GM06990 (cell line): ENCODE measurements at regions not wholly inside any gene's neighbourhood (a gene's known extent, or its start where the extent isn't known, plus 50 kb on each side); places are given as distances from the start of the nearest gene placed in this dataset.

Experiments used
- DNase-seq: peaks from one replicate; pipeline ENCODE4 v3.0.0-alpha.2; 2011; ENCODE audit not compliant: insufficient read length; ENCODE audit errors: extremely low read depth
- H3K27me3 ChIP-seq: replicated peaks from 2 replicates; pipeline ENCODE4 v1.6.0; 2011; ENCODE audit warnings: low read length; ENCODE audit not compliant: control insufficient read depth, insufficient read depth
- H3K36me3 ChIP-seq: 2 replicates; pipeline ENCODE4 v1.5.1; 2011; ENCODE audit warnings: low read length; ENCODE audit not compliant: control insufficient read depth, insufficient read depth
- H3K4me3 ChIP-seq: replicated peaks from 2 replicates; pipeline ENCODE4 v1.5.1; 2011; ENCODE audit warnings: low read depth, mild to moderate bottlenecking, control low read depth, low read length
- TF ChIP-seq, protein P1 (sequence below): IDR thresholded peaks from 2 replicates; pipeline ENCODE4 v1.5.1; 2011; ENCODE audit warnings: low read length, control low read depth, mild to moderate bottlenecking, inconsistent platforms; ENCODE audit not compliant: insufficient read depth, poor library complexity, severe bottlenecking

DNA sequence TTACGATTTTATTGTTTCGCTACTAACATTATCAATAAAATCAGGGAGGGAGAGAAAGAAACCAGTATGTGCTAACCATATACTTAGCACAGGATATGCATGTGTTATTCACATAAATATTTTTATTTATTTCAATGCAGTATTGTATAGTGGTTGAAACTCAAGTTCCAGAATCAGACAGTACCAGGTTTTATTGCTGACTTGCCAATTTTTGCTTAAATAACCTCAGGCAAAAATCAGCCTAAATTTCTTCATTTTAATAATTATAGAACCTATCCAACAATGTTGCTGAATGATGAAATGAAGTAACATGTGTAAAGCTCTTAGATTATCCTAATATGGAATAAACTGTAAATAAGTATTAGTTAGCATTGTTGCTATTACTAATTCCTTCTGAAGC, 61.4 kb upstream of the LRRC7 start:
- TF ChIP-seq, protein P1, sequence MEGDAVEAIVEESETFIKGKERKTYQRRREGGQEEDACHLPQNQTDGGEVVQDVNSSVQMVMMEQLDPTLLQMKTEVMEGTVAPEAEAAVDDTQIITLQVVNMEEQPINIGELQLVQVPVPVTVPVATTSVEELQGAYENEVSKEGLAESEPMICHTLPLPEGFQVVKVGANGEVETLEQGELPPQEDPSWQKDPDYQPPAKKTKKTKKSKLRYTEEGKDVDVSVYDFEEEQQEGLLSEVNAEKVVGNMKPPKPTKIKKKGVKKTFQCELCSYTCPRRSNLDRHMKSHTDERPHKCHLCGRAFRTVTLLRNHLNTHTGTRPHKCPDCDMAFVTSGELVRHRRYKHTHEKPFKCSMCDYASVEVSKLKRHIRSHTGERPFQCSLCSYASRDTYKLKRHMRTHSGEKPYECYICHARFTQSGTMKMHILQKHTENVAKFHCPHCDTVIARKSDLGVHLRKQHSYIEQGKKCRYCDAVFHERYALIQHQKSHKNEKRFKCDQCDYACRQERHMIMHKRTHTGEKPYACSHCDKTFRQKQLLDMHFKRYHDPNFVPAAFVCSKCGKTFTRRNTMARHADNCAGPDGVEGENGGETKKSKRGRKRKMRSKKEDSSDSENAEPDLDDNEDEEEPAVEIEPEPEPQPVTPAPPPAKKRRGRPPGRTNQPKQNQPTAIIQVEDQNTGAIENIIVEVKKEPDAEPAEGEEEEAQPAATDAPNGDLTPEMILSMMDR, result no peak
- H3K27me3 ChIP-seq, result no peaks in the 10 kb centered on the region
- DNase-seq, result no peak
- H3K36me3 ChIP-seq, result no peaks in the 10 kb centered on the region
- H3K4me3 ChIP-seq, result no peak overlapping the region

DNA sequence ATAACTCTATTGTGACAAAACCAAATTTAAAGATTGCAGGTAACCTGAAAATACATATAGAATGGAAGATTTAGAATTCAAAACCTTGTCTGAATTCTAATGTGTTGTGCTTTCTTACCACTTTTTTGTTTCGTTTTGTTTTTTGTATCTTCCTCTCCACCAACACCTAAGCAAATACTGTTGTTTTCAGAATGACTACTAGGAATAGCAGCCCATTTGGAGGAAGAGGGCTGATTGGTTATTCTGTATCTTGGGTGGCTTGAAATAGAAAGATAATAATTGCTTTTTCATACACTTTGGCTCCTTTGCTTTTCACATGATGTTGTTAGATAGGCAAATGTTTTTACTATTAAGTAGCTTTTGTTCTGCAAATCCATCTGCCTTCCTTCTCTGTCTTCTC, 61.0 kb upstream of the LRRC7 start:
- Histone ChIP-seq H3K36me3 (no peaks in the 10 kb centered on the region), H3K27me3 (no peaks in the 10 kb centered on the region), H3K4me3 (no peak overlapping the region)
- no peak for DNase-seq
- TF ChIP-seq, protein P1, result no peak

DNA sequence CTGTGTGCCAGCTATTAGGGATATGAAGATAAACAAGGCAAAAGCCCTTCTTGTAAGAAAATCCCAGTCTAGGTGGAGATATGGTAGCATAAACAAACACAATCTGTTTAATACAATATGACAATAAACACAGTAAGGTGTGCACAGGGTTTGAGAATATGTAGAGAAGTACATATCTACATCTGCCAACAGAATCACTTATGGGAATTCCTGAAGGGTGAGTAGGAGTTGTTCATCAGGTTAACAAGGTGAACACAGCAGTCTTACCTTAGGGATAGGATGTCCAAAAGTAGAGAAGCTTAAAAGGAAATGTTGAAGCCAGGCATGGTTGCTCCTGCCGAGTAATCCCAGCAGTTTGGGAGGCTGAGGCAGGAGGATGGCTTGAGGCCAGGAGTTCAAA, 57.7 kb upstream of the LRRC7 start:
- H3K4me3 ChIP-seq, result no peak overlapping the region
- DNase-seq, result no peak
- TF ChIP-seq, protein P1, result no peak
- no peaks in the 10 kb centered on the region for H3K36me3 ChIP-seq
- no peaks in the 10 kb centered on the region for H3K27me3 ChIP-seq

DNA sequence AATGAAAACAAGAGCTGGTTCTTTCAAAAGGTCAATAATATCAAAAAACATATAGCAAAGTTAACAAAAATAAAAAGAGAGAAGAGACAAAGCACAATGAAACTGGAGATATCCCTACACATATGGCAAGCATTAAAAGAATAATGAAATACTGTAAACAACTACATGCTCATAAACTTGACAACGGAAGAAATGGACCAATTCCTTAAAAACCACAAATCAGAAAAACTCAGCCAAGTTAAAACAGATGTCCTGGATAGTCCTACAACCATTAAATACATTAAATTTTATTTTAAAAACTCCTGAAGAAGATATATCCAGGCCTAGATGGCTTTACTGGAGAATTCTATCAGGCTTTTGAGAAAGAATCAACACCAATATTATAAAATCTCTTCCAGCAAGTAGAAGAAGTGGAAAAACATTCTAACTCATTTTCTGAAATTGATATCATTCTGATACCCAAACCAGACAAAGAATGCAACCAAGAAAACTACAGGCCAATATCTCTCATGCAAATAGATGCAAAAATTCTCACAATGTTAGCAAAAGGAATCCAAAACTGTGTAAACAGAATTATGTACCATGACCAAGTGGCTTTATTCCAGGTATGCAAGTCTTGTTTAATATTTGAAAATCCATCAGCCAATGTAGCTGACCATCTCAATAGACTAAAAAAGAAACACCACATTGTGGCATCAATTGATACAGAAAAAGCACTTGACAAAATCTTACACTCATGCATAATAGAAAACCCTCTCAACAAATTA, 56.1 kb upstream of the LRRC7 start:
- DNase-seq, result no peak
- H3K27me3 ChIP-seq, result no peaks in the 10 kb centered on the region
- TF ChIP-seq, protein P1, result no peak
- no peaks in the 10 kb centered on the region for H3K36me3 ChIP-seq
- no peak overlapping the region for H3K4me3 ChIP-seq

DNA sequence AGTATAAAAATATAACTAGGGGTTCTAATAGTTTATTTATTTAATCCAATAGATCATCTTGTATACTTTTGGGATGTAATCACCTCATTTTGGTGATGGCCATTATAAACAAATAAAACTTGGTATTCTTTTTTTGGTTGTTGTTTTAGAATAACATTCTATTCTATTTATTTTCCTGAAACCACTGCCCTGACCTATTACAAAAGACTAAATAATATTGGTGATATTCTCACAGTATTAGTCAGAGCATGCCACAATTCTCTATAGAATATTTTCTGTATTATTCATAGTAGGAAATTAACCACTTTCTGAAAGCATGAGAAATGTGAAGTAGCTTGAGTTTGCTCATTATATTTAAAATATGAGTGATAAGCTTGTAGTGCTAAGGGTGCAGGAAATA, 54.1 kb upstream of the LRRC7 start:
- no peaks in the 10 kb centered on the region for H3K36me3 ChIP-seq
- no peaks in the 10 kb centered on the region for H3K27me3 ChIP-seq
- H3K4me3 ChIP-seq, result no peak overlapping the region
- no peak for DNase-seq
- TF ChIP-seq, protein P1, result no peak
